ENCODE measurements at regions not wholly inside any gene's neighbourhood (a gene's known extent, or its start where the extent isn't known, plus 50 kb on each side); places are given as distances from the start of the nearest gene placed in this dataset.

GRCh38 chr14:84433961-84434360, 1096.0 kb upstream of the FLRT2 start:
- H3K27me3 ChIP-seq, result no peaks in the 10 kb centered on the region
- no peaks in the 10 kb centered on the region for H3K4me1 ChIP-seq
- no peak overlapping the region for H3K4me3 ChIP-seq
- TF ChIP-seq POLR2A (IDR thresholded peaks at IDR 0.05) (no peak), CTCF (IDR thresholded peaks at IDR 0.05) (no peak), POLR2AphosphoS5 (IDR thresholded peaks at IDR 0.05) (no peak), EP300 (IDR thresholded peaks at IDR 0.05) (no peak)
- no peaks in the 10 kb centered on the region for H3K9me3 ChIP-seq
- intact Hi-C loops (cut with DNase I), result no loop called here
- H3K27ac ChIP-seq, result no peak overlapping the region
- no peak for DNase-seq
- WGBS, 2 donors, result 71 to 81% methylated on average over 2 of the region's 2 CpGs
- no peaks in the 10 kb centered on the region for H3K36me3 ChIP-seq

- 79 to 89% methylated on average over 1 of the region's 1 CpG for WGBS, 2 donors
- TF ChIP-seq CTCF (IDR thresholded peaks at IDR 0.05), result no peak
- no peak for TF ChIP-seq POLR2AphosphoS5 (IDR thresholded peaks at IDR 0.05)
- TF ChIP-seq EP300 (IDR thresholded peaks at IDR 0.05), result no peak
- TF ChIP-seq POLR2A (IDR thresholded peaks at IDR 0.05), result no peak
- intact Hi-C loops (cut with DNase I), result no loop called here
- no peaks in the 10 kb centered on the region for H3K9me3 ChIP-seq
- no peaks in the 10 kb centered on the region for H3K36me3 ChIP-seq
- H3K4me3 ChIP-seq, result no peak overlapping the region
- no peaks in the 10 kb centered on the region for H3K4me1 ChIP-seq
- DNase-seq, result no peak
- H3K27me3 ChIP-seq, result no peaks in the 10 kb centered on the region
- H3K27ac ChIP-seq, result no peak overlapping the region
Observed at GRCh38 chr14:84435820-84436324, 1094.1 kb upstream of the FLRT2 start.

GRCh38 chr14:84436528-84436927, 1093.4 kb upstream of the FLRT2 start:
- Histone ChIP-seq H3K27ac (no peak overlapping the region), H3K9me3 (no peaks in the 10 kb centered on the region), H3K4me3 (no peak overlapping the region), H3K27me3 (no peaks in the 10 kb centered on the region), H3K4me1 (no peaks in the 10 kb centered on the region), H3K36me3 (no peaks in the 10 kb centered on the region)
- intact Hi-C loops (cut with DNase I), result no loop called here
- 65 to 77% methylated on average over 2 of the region's 2 CpGs for WGBS, 2 donors
- DNase-seq, result no peak
- TF ChIP-seq EP300 (IDR thresholded peaks at IDR 0.05), result no peak
- no peak for TF ChIP-seq POLR2AphosphoS5 (IDR thresholded peaks at IDR 0.05)
- no peak for TF ChIP-seq CTCF (IDR thresholded peaks at IDR 0.05)
- no peak for TF ChIP-seq POLR2A (IDR thresholded peaks at IDR 0.05)

- WGBS, 2 donors, result 12 to 41% methylated on average over 5 of the region's 5 CpGs
- no peak for TF ChIP-seq CTCF (IDR thresholded peaks at IDR 0.05)
- no peak for TF ChIP-seq EP300 (IDR thresholded peaks at IDR 0.05)
- no peak for TF ChIP-seq POLR2A (IDR thresholded peaks at IDR 0.05)
- TF ChIP-seq POLR2AphosphoS5 (IDR thresholded peaks at IDR 0.05), result no peak
- Histone ChIP-seq H3K9me3 (no peaks in the 10 kb centered on the region), H3K36me3 (no peaks in the 10 kb centered on the region), H3K27me3 (no peaks in the 10 kb centered on the region), H3K4me1 (peaks cover 0 to 6% (median 2%) of the 10 kb centered on the region in 4 donors), H3K4me3 (no peak overlapping the region), H3K27ac (no peak overlapping the region)
- DNase-seq, result no peak
- intact Hi-C loops (cut with DNase I), result no loop called here
Observed at GRCh38 chr14:84442521-84442920, 1087.4 kb upstream of the FLRT2 start.

GRCh38 chr14:84445486-84445885, 1084.5 kb upstream of the FLRT2 start:
- 80 to 90% methylated on average over 2 of the region's 2 CpGs for WGBS, 2 donors
- Histone ChIP-seq H3K9me3 (no peaks in the 10 kb centered on the region), H3K4me3 (no peak overlapping the region), H3K27ac (no peak overlapping the region), H3K27me3 (no peaks in the 10 kb centered on the region), H3K4me1 (peaks cover 0 to 18% (median 11%) of the 10 kb centered on the region in 4 donors), H3K36me3 (no peaks in the 10 kb centered on the region)
- intact Hi-C loops (cut with DNase I), result no loop called here
- TF ChIP-seq EP300 (IDR thresholded peaks at IDR 0.05) (no peak), POLR2AphosphoS5 (IDR thresholded peaks at IDR 0.05) (no peak), POLR2A (IDR thresholded peaks at IDR 0.05) (no peak), CTCF (IDR thresholded peaks at IDR 0.05) (no peak)
- no peak for DNase-seq

All from sigmoid colon (tissue), 6 donors.